Tibial nerve (tissue), 4 donors: ENCODE measurements at regions not wholly inside any gene's neighbourhood (a gene's known extent, or its start where the extent isn't known, plus 50 kb on each side); places are given as distances from the start of the nearest gene placed in this dataset.

Source experiments
- CTCF ChIP-seq, 5 experiments: fragments of 200-600 bp in 3 of 5; fragments of 450-650 bp in 2 of 5; sonication (generic) in 3 of 5; IDR thresholded peaks; one replicate each; pipeline ENCODE4 v1.5.1; 2016 to 2019; ENCODE audit warnings: antibody characterized with exemption in 5 of 5, mild to moderate bottlenecking in 3 of 5, moderate library complexity in 2 of 5
- EP300 ChIP-seq, 2 donors: sonication (generic); formaldehyde crosslinking; IDR thresholded peaks; one replicate each; pipeline ENCODE4 v1.6.1; 2017; ENCODE audit warnings: antibody characterized with exemption in 2 of 2, mild to moderate bottlenecking in 1 of 2

GRCh38 chr11:110355011-110355744 is 58.8 kb upstream of the RDX start:
- TF ChIP-seq CTCF (IDR thresholded peaks at IDR 0.05) (no peak), EP300 (IDR thresholded peaks at IDR 0.05) (no peak)
